ENCODE measurements at regions not wholly inside any gene's neighbourhood (a gene's known extent, or its start where the extent isn't known, plus 50 kb on each side); places are given as distances from the start of the nearest gene placed in this dataset.
"Not testable (repeated sequence)": the region's sequence is repeated elsewhere in the genome, so short reads cannot be mapped to it uniquely, and the experiment has no call there.

GRCh38 chr4:85018983-85019382 lies 52.5 kb upstream of the WDFY3 start:
- H3K9me3 ChIP-seq (ENCODE audit: control insufficient read depth, insufficient read depth, low read length) = no peaks in the 10 kb centered on the region
- H3K9ac ChIP-seq (ENCODE audit: low read depth, low read length) = no peak overlapping the region
- no peaks in the 10 kb centered on the region for H3K36me3 ChIP-seq (ENCODE audit: insufficient read depth, low read length)
- H3K4me1 ChIP-seq (ENCODE audit: insufficient read depth, low read length) = no peaks in the 10 kb centered on the region

- H3K36me3 ChIP-seq (ENCODE audit: insufficient read depth, low read length) = no peaks in the 10 kb centered on the region
- H3K9me3 ChIP-seq (ENCODE audit: control insufficient read depth, insufficient read depth, low read length) = no peaks in the 10 kb centered on the region
- H3K9ac ChIP-seq (ENCODE audit: low read depth, low read length) = no peak overlapping the region
- H3K4me1 ChIP-seq (ENCODE audit: insufficient read depth, low read length) = no peaks in the 10 kb centered on the region
These were observed 52.9 kb upstream of the WDFY3 start for GRCh38 chr4:85019411-85019810.

DNA sequence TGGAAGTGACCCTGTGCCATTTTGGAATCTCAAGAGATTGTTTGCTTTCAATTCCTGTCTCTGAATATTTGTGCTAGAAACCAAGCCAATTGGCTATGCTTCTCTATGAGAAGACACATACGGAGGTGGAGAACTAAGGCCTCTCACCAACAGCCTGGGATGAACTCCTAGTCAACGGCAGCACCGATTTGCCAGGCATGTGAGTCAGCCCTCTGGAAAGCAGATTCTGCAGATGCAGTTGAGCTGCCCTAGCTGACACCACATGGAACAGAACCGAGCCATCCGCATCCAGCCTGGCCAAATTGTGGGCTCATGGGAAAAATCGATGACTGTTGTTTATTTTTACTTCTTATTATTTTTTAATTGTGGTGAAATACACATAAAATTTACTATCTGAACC lies 58.2 kb upstream of the WDFY3 start:
- Histone ChIP-seq H3K36me3 (ENCODE audit: insufficient read depth, low read length) (no peaks in the 10 kb centered on the region), H3K9me3 (ENCODE audit: control insufficient read depth, insufficient read depth, low read length) (no peaks in the 10 kb centered on the region), H3K9ac (ENCODE audit: low read depth, low read length) (no peak overlapping the region), H3K4me1 (ENCODE audit: insufficient read depth, low read length) (no peaks in the 10 kb centered on the region)

DNA sequence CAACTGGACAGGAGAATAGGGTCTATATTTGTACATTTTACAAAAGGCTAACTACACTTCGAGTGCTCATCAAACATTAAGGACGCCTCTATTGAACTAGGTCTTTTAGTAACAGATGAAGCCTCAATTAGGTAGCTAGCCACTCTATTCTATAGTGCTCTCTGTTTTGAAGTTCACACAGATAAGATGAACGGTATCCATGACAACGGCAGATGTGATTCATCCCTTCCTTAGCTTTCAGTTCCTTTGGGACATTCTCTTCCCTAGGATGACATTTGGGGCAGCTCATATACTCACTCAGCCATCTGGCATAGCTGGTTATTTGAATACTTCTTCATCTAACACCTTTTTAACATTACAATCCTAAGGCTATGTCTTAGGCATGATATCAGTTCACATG lies 62.4 kb upstream of the WDFY3 start:
- H3K9ac ChIP-seq (ENCODE audit: low read depth, low read length) = no peak overlapping the region
- H3K36me3 ChIP-seq (ENCODE audit: insufficient read depth, low read length) = no peaks in the 10 kb centered on the region
- H3K4me1 ChIP-seq (ENCODE audit: insufficient read depth, low read length) = no peaks in the 10 kb centered on the region
- H3K9me3 ChIP-seq (ENCODE audit: control insufficient read depth, insufficient read depth, low read length) = peaks cover 13% of the 10 kb centered on the region; the same call in 1 of the 2 replicates

DNA sequence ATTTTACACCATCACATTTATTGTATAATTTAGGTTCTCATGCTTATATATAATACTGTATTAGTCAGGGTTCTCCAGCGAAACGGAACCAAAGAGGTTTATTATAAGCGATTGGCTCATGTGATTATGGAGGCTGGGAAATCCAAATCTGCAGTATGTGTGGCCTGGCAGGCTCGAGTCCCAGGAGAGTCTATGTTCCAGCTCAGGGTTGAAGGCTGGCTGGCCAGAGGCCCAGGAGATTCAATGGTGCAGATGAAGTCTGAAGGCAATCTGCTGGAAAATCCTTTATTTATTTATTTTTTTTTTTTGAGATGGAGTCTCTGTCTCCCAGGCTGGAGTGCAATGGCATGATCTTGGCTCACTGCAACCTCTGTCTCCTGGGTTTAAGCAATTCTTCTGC lies 63.0 kb upstream of the WDFY3 start:
- Histone ChIP-seq H3K9me3 (ENCODE audit: control insufficient read depth, insufficient read depth, low read length) (peaks cover 14% of the 10 kb centered on the region; the same call in 1 of the 2 replicates), H3K4me1 (ENCODE audit: insufficient read depth, low read length) (no peaks in the 10 kb centered on the region), H3K9ac (ENCODE audit: low read depth, low read length) (no peak overlapping the region), H3K36me3 (ENCODE audit: insufficient read depth, low read length) (no peaks in the 10 kb centered on the region)

DNA sequence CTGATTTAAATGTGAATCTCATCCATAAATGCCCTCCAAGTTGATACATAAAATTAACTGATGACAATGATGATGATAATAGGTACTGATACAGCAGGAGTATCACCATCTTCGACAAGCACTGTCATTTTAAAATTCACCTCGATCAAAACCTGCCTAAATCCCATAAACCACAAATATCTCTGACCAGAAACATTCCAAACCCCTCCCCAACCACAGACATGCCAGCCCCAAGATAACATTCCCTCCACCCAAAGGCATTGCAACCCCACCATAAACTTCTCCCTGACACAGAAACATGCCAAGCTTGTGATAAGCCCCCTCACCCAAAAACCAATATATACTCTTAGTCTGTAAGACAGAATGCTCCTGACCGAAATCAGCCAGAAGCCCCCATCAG lies 63.7 kb upstream of the WDFY3 start:
- no peak overlapping the region for H3K9ac ChIP-seq (ENCODE audit: low read depth, low read length)
- H3K4me1 ChIP-seq (ENCODE audit: insufficient read depth, low read length) = no peaks in the 10 kb centered on the region
- H3K36me3 ChIP-seq (ENCODE audit: insufficient read depth, low read length) = no peaks in the 10 kb centered on the region
- peaks cover 17% of the 10 kb centered on the region; the same call in 1 of the 2 replicates for H3K9me3 ChIP-seq (ENCODE audit: control insufficient read depth, insufficient read depth, low read length)

GRCh38 chr4:85033838-85034237 lies 67.3 kb upstream of the WDFY3 start:
- peaks cover 17% of the 10 kb centered on the region; the same call in 1 of the 2 replicates for H3K9me3 ChIP-seq (ENCODE audit: control insufficient read depth, insufficient read depth, low read length)
- H3K4me1 ChIP-seq (ENCODE audit: insufficient read depth, low read length); H3K36me3 ChIP-seq (ENCODE audit: insufficient read depth, low read length); H3K9ac ChIP-seq (ENCODE audit: low read depth, low read length): not testable (repeated sequence)

DNA sequence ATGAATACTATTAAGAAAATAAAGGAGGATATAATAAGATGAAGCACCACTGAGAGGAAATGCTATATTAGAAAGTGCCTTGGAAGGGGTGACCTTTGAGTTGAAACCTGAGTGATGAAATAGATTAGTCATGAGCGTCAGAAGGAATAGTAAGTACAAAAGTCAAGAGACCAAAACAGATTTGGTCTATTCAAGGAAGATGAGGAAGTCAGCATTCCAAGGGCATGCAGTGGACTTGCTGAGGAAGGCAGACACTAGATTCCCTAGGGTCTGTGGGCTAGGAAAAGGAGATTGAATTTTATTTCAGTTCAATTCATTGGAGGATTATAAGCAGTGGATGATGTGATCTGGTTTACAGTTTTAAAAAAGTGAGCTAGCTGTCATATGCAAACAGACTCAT lies 73.0 kb upstream of the WDFY3 start:
- Histone ChIP-seq H3K4me1 (ENCODE audit: insufficient read depth, low read length) (no peaks in the 10 kb centered on the region), H3K9me3 (ENCODE audit: control insufficient read depth, insufficient read depth, low read length) (peaks cover 2% of the 10 kb centered on the region; the same call in 1 of the 2 replicates), H3K9ac (ENCODE audit: low read depth, low read length) (no peak overlapping the region), H3K36me3 (ENCODE audit: insufficient read depth, low read length) (no peaks in the 10 kb centered on the region)

- H3K9me3 ChIP-seq (ENCODE audit: control insufficient read depth, insufficient read depth, low read length); H3K9ac ChIP-seq (ENCODE audit: low read depth, low read length); H3K36me3 ChIP-seq (ENCODE audit: insufficient read depth, low read length); H3K4me1 ChIP-seq (ENCODE audit: insufficient read depth, low read length): not testable (repeated sequence)
These were observed 77.5 kb upstream of the WDFY3 start for GRCh38 chr4:85043812-85044496.

- Histone ChIP-seq H3K9me3 (ENCODE audit: control insufficient read depth, insufficient read depth, low read length) (no peaks in the 10 kb centered on the region; the same call in 1 of the 2 replicates), H3K9ac (ENCODE audit: low read depth, low read length) (no peak overlapping the region), H3K36me3 (ENCODE audit: insufficient read depth, low read length) (no peaks in the 10 kb centered on the region), H3K4me1 (ENCODE audit: insufficient read depth, low read length) (no peaks in the 10 kb centered on the region)
These were observed 84.2 kb upstream of the WDFY3 start for GRCh38 chr4:85050736-85051135.

DNA sequence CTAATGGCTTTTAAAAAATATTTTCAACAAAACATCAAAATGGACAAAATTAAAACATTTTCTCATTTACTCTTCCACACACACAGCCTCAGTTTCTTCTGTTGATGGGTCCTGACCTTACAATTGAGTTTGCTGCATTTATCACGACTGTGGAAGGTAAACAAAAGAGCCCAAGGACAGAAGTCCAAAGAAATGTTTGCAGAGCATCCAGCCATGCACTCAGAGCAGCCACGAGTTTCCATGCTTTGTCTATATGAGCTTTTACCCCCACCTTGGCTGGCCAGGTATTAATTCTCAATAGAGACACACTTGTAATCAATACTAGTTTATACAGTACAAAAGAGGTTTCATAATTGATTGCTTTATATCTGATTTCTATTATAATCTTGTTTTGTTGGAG lies 85.0 kb upstream of the WDFY3 start:
- no peaks in the 10 kb centered on the region for H3K36me3 ChIP-seq (ENCODE audit: insufficient read depth, low read length)
- no peaks in the 10 kb centered on the region; the same call in 1 of the 2 replicates for H3K9me3 ChIP-seq (ENCODE audit: control insufficient read depth, insufficient read depth, low read length)
- no peaks in the 10 kb centered on the region for H3K4me1 ChIP-seq (ENCODE audit: insufficient read depth, low read length)
- H3K9ac ChIP-seq (ENCODE audit: low read depth, low read length) = no peak overlapping the region

DNA sequence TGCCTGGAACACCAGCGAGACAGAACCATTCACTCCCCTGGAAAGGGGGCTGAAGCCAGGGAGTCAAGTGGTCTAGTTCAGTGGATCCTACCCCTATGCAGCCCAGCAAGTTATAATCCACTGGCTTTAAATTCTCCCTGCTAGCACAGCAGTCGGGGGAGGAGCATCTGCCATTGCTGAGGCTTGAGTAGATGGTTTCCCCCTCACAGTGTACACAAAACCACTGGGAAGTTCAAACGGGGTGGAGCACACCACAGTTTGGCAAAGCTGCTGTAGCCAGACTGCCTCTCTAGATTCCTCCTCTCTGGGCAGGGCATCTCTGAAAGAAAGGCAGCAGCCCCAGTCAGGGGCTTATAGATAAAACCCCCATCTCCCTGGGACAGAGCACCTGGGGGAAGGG lies 88.4 kb upstream of the WDFY3 start:
- H3K9me3 ChIP-seq (ENCODE audit: control insufficient read depth, insufficient read depth, low read length); H3K4me1 ChIP-seq (ENCODE audit: insufficient read depth, low read length); H3K9ac ChIP-seq (ENCODE audit: low read depth, low read length); H3K36me3 ChIP-seq (ENCODE audit: insufficient read depth, low read length): not testable (repeated sequence)

DNA sequence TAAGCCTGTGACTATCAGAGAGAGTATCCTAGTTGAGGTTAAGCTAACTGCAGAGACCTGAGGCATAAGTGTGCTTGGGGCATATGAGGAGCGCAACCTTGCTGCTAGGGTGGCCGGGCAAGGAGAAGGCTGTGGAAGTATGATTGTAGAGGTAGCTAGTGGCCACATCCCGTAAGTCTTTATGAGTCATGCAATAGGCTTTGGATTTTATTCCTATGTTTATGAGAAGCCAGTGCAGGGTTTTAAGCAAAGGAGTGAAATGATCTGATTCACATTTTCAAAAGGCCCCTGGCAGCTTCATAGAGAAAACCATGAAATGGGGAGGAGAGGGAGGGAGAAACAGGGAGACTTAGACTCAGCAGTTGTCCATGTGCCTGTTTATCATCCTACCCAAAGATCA lies 92.1 kb upstream of the WDFY3 start:
- no peaks in the 10 kb centered on the region; the same call in 1 of the 2 replicates for H3K9me3 ChIP-seq (ENCODE audit: control insufficient read depth, insufficient read depth, low read length)
- no peaks in the 10 kb centered on the region for H3K36me3 ChIP-seq (ENCODE audit: insufficient read depth, low read length)
- H3K4me1 ChIP-seq (ENCODE audit: insufficient read depth, low read length) = no peaks in the 10 kb centered on the region
- H3K9ac ChIP-seq (ENCODE audit: low read depth, low read length) = no peak overlapping the region

GRCh38 chr4:85061974-85062373 lies 95.5 kb upstream of the WDFY3 start:
- Histone ChIP-seq H3K4me1 (ENCODE audit: insufficient read depth, low read length) (no peaks in the 10 kb centered on the region), H3K9ac (ENCODE audit: low read depth, low read length) (no peak overlapping the region), H3K36me3 (ENCODE audit: insufficient read depth, low read length) (no peaks in the 10 kb centered on the region), H3K9me3 (ENCODE audit: control insufficient read depth, insufficient read depth, low read length) (no peaks in the 10 kb centered on the region)

DNA sequence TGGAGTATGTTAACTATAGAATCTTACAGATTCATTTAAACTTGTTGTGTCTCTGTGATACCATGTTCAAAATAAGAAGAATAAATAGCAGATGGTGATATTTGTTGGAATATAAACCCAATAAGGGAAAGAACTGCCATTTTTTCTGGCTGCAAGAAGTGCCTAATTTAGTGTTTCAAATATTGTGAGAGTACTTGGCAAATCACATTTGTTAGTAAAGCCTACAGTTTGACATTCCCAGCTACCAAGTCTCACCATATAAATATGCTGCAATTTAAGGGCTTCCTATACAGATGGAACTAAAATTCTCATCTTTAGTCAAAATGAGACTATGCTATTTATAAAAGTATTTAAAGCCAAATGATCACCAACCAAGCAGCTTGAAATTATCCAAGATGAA lies 96.0 kb upstream of the WDFY3 start:
- no peak overlapping the region for H3K9ac ChIP-seq (ENCODE audit: low read depth, low read length)
- no peaks in the 10 kb centered on the region for H3K36me3 ChIP-seq (ENCODE audit: insufficient read depth, low read length)
- no peaks in the 10 kb centered on the region for H3K9me3 ChIP-seq (ENCODE audit: control insufficient read depth, insufficient read depth, low read length)
- no peaks in the 10 kb centered on the region for H3K4me1 ChIP-seq (ENCODE audit: insufficient read depth, low read length)

DNA sequence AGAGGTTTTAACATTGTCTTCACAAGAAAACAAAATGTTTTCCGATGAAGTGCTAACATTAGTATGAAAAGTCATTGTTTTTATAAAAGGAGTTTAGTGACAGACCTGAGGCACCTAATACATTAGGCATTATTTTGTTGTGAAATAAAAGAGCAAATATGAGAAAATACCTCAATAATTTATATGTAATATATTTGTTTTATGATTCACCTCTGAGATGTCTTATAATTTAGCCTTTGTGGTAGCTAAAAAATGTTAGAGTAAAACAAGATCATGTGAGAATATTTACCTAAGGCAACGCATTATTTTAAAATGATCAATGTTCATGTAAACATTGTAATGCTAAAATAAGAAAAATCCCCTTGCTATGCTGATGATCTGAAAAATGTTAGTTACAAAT lies 100.9 kb upstream of the WDFY3 start:
- no peaks in the 10 kb centered on the region for H3K36me3 ChIP-seq (ENCODE audit: insufficient read depth, low read length)
- H3K9me3 ChIP-seq (ENCODE audit: control insufficient read depth, insufficient read depth, low read length) = no peaks in the 10 kb centered on the region
- H3K9ac ChIP-seq (ENCODE audit: low read depth, low read length) = no peak overlapping the region
- H3K4me1 ChIP-seq (ENCODE audit: insufficient read depth, low read length) = no peaks in the 10 kb centered on the region
